Activated CD8-positive, alpha-beta memory T cell treated with anti-CD3 and anti-CD28 coated beads for 36 hours (primary cell): ENCODE measurements at regions not wholly inside any gene's neighbourhood (a gene's known extent, or its start where the extent isn't known, plus 50 kb on each side); places are given as distances from the start of the nearest gene placed in this dataset.

ENCODE experiments used
- CTCF ChIA-PET: fragments of 350-600 bp; sonication (Branson Sonifier 250); formaldehyde crosslinking; loops from one replicate; lab custom pipeline; 2021; ENCODE audit warnings: antibody characterized with exemption; lab: Charles Lee
- POLR2A ChIA-PET: fragments of 350-600 bp; sonication (Branson Sonifier 250); formaldehyde crosslinking; loops from one replicate; lab custom pipeline; 2021; ENCODE audit warnings: antibody characterized with exemption; lab: Charles Lee

GRCh38 chr4:123455360-123455759 lies 58.8 kb downstream of the SPRY1 start:
- CTCF ChIA-PET = no interaction called here

GRCh38 chr4:123462007-123462406 lies 65.4 kb downstream of the SPRY1 start:
- ChIA-PET POLR2A (no interaction called here), CTCF (interaction anchor here (0.5 kb wide), 1 partner anchor 640 kb away, joined by 3 read pairs; no protein-coding TSS in a partner anchor)

More at GRCh38 chr4:123455360-123455759, 58.8 kb downstream of the SPRY1 start:
- POLR2A ChIA-PET = no interaction called here

GRCh38 chr4:123463869-123464268 lies 67.3 kb downstream of the SPRY1 start:
- POLR2A ChIA-PET = no interaction called here
- CTCF ChIA-PET = no interaction called here

GRCh38 chr4:123465416-123465815 lies 68.8 kb downstream of the SPRY1 start:
- ChIA-PET POLR2A (no interaction called here), CTCF (no interaction called here)

GRCh38 chr4:123466080-123466785 lies 69.6 kb downstream of the SPRY1 start:
- CTCF ChIA-PET = no interaction called here
- POLR2A ChIA-PET = no interaction called here

- ChIA-PET CTCF (no interaction called here), POLR2A (no interaction called here)
Measured at GRCh38 chr4:123468479-123469031, 72.0 kb downstream of the SPRY1 start.

- CTCF ChIA-PET = no interaction called here
- POLR2A ChIA-PET = no interaction called here
Measured at GRCh38 chr4:123469245-123469644, 72.7 kb downstream of the SPRY1 start.

- ChIA-PET CTCF (no interaction called here), POLR2A (no interaction called here)
Measured at GRCh38 chr4:123469696-123470095, 73.1 kb downstream of the SPRY1 start.

GRCh38 chr4:123470640-123471039 lies 74.0 kb downstream of the SPRY1 start:
- ChIA-PET CTCF (no interaction called here), POLR2A (no interaction called here)

GRCh38 chr4:123471655-123472369 lies 75.2 kb downstream of the SPRY1 start:
- POLR2A ChIA-PET = no interaction called here

GRCh38 chr4:123474817-123475216 lies 78.2 kb downstream of the SPRY1 start:
- CTCF ChIA-PET = no interaction called here
- POLR2A ChIA-PET = no interaction called here

More at GRCh38 chr4:123471655-123472369, 75.2 kb downstream of the SPRY1 start:
- CTCF ChIA-PET = no interaction called here

GRCh38 chr4:123476089-123476488 lies 79.5 kb downstream of the SPRY1 start:
- ChIA-PET CTCF (no interaction called here), POLR2A (no interaction called here)

- CTCF ChIA-PET = interaction anchor here (1.0 kb wide), 1 partner anchor 19 kb away, joined by 3 read pairs; no protein-coding TSS in a partner anchor
- POLR2A ChIA-PET = no interaction called here
Measured at GRCh38 chr4:123477711-123478209, 81.2 kb downstream of the SPRY1 start.

- ChIA-PET POLR2A (interaction anchor here (0.6 kb wide), 1 partner anchor 67 kb away, joined by 3 read pairs; no protein-coding TSS in a partner anchor), CTCF (interaction anchor here (0.7 to 0.8 kb wide), 2 partner anchors 41 to 162 kb away, joined by 3 read pairs; no protein-coding TSS in a partner anchor)
Measured at GRCh38 chr4:123478859-123479345, 82.3 kb downstream of the SPRY1 start.

- ChIA-PET POLR2A (no interaction called here), CTCF (no interaction called here)
Measured at GRCh38 chr4:123479944-123480343, 83.3 kb downstream of the SPRY1 start.

- ChIA-PET CTCF (interaction anchor here (0.9 kb wide), 1 partner anchor 137 kb away, joined by 3 read pairs; no protein-coding TSS in a partner anchor), POLR2A (no interaction called here)
Measured at GRCh38 chr4:123480706-123481418, 84.3 kb downstream of the SPRY1 start.

- POLR2A ChIA-PET = no interaction called here
- CTCF ChIA-PET = no interaction called here
Measured at GRCh38 chr4:123481717-123482116, 85.1 kb downstream of the SPRY1 start.

GRCh38 chr4:123484291-123484926 lies 87.8 kb downstream of the SPRY1 start:
- ChIA-PET POLR2A (no interaction called here), CTCF (no interaction called here)

- ChIA-PET CTCF (interaction anchor here (0.6 kb wide), 1 partner anchor 144 kb away, joined by 4 read pairs; no protein-coding TSS in a partner anchor), POLR2A (no interaction called here)
Measured at GRCh38 chr4:123485601-123486000, 89.0 kb downstream of the SPRY1 start.
